ENCODE measurements at regions not wholly inside any gene's neighbourhood (a gene's known extent, or its start where the extent isn't known, plus 50 kb on each side); places are given as distances from the start of the nearest gene placed in this dataset.
"Not testable (repeated sequence)": the region's sequence is repeated elsewhere in the genome, so short reads cannot be mapped to it uniquely, and the experiment has no call there.

DNA sequence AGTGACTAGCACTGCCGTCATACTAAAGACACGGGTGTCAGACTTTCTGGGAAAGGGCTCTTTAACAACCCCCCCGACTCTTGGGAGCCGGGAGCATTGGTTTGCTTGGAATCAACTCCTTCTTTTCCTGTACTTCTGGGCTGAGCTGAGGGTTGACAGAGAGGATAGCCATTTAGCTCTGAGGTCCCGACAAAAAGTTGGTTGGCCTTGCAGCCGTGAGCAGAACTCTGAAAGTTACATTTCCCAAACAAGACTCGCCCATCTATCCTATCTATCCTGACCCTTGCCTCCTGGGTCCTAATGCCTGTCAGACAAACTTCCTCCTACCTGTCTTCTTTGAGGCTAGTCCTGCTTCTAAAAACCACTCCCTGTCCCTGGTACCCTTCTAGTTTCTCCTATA is 460.8 kb upstream of the TOM1L1 start:
- intact Hi-C loops (cut with DNase I): no loop called here
- DNase-seq (ENCODE audit: low spot score): no peak

DNA sequence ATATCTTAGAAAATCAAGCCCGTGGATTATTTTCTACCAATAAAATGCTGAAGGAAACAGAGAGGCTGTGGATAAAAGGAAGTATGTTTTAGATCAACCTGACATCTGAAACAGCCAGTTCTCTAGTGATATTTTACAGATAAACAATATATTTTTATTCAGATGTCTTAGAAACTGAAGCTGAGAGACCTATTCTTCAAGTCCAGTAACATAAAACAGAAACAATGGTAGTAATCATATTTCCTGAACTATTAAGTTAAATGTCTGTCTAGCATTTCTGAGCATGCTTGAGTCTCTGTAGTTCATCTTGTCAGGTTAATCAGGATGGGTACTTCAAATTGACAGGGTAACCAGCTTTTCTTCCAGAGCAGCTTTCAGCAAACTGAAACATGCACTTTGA is 449.6 kb upstream of the TOM1L1 start:
- DNase-seq (ENCODE audit: low spot score): no peak
- intact Hi-C loops (cut with DNase I): no loop called here

DNA sequence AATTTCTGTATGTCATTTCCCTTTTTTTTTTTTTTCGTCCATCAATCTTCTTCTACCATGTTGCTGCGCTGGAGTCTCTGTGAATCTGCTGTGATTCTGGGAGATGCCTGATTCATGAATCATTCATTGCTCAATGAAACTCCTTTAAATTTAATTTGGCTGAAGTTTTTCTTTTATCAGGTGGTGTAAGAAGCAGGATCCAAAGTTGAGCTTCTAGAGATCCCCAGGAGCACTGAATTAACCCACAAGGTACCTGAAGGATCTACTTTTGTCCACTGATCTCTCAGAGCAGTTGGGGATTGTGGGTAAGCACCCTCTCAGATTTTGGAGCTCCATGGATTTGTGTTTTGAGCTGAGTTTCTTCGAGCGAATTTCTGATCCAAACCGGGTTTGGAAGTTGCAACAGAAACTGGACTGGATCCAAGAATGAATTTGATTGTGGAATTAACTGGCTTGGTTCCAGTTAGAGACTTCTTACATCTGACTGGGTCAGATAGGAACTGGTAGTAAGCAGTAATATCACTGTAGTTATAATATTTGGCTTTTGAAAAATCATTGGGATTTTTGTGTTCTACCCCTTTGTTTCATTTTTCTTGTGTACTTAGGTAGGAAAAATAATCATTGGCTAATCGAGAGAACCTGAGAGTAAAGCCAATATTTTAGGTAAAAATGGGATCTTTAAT is 447.8 kb upstream of the TOM1L1 start:
- no peak for DNase-seq (ENCODE audit: low spot score)
- intact Hi-C loops (cut with DNase I): no loop called here

DNA sequence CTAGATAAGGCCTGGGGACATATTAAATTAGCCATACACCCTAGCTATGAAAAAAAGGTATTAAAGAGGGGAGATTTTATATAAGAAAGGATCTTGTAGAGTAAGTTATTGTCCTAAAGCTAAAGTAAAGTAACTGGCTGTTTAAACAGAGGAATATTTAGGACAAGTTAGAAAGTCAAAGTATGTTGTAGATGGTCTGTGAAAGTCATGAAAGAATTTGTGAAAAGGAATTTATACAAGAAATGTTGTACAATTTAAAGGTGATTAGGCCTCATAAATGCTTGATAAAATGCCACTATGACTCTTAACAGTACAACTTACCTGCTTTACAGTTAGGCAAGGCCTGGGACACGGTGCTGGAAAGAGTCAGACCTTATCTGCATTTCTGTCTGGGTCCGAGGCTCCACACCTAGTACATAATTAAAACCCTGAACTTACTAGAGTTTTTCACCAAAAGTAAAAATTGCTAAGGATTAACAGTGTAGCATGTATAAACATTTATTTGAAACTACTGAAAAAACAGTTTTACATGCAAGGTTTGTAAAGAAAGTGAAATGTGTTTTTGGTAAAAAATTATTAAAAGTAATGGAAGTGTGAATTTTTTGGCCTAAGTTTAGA is 445.3 kb upstream of the TOM1L1 start:
- no peak for DNase-seq (ENCODE audit: low spot score)
- intact Hi-C loops (cut with DNase I): no loop called here

DNA sequence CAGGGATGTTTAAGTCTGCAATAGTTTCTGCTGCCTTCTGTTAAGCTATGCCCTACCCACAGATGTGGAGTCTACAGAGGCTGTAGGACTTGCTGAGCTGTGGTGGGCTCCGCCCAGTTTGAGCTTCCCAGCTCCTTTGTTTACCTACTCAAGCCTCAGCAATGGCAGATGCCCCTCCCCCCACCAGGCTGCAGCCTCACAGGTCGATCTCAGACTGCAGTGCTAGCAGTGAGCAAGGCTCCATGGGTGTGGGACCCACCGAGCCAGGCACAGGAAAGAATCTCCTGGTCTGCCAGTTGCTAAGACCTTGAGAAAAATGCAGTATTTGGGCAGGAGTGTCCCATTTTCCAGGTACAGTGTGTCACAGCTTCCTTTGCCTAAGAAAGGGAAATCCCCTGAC is 435.2 kb upstream of the TOM1L1 start:
- peak; percentile 62 for DNase-seq (ENCODE audit: low spot score)
- intact Hi-C loops (cut with DNase I): not testable (repeated sequence)

DNA sequence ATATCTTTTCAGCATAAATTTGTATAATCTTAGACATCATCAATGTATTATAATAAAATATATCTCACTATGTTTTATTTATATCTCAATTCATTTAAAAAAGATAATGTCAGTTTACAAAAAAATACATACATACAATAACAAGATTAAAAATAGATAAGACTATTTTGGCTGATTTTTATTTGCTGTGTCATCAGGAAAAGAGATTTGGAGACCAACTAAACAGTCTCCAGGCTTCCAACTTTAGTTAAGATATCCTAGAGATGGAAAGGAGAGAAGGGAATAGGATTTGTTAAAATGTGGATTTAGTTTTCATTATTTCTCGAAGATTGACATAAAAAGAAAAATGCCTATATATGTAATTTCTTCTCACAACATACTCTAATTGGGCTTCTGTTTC is 433.8 kb upstream of the TOM1L1 start:
- intact Hi-C loops (cut with DNase I): no loop called here
- DNase-seq (ENCODE audit: low spot score): no peak

DNA sequence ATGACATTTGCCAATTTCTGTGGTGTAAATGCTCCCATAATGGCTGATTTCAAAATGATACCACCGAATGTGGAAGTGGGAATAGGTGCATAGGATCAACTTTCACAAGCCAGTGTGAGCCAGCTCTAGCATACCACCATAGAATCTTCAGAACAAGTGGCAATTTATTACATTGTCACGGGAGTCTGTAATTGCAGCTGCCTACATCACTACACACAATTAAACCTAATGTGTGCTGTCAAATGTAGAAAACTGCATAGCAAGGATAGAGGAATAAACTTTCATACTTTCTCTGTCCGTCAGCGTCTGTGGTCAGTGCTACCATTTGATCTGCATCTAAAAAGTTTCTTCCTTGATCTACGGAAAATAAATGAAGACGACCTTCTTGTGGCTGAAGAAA is 417.8 kb upstream of the TOM1L1 start:
- intact Hi-C loops (cut with DNase I): no loop called here
- DNase-seq (ENCODE audit: low spot score): no peak

DNA sequence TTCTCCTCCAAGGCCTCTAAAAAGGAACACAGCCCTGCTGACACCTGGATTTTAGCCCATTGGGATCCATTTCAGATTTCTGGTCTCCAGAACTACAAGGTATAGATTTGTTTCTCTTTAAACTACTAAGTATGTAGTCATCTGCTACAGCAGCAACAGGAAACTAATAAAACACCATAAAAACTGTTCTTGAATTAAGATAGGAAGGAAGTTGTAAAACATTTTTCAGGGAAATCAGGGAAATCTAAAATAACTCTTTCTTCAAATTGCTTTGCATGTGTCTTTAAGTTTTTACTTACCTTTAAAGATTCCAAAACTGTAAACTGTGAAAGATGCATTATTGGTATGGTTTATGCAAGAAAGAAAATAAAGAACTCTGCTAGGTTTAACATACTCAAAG is 407.0 kb upstream of the TOM1L1 start:
- no peak for DNase-seq (ENCODE audit: low spot score)

DNA sequence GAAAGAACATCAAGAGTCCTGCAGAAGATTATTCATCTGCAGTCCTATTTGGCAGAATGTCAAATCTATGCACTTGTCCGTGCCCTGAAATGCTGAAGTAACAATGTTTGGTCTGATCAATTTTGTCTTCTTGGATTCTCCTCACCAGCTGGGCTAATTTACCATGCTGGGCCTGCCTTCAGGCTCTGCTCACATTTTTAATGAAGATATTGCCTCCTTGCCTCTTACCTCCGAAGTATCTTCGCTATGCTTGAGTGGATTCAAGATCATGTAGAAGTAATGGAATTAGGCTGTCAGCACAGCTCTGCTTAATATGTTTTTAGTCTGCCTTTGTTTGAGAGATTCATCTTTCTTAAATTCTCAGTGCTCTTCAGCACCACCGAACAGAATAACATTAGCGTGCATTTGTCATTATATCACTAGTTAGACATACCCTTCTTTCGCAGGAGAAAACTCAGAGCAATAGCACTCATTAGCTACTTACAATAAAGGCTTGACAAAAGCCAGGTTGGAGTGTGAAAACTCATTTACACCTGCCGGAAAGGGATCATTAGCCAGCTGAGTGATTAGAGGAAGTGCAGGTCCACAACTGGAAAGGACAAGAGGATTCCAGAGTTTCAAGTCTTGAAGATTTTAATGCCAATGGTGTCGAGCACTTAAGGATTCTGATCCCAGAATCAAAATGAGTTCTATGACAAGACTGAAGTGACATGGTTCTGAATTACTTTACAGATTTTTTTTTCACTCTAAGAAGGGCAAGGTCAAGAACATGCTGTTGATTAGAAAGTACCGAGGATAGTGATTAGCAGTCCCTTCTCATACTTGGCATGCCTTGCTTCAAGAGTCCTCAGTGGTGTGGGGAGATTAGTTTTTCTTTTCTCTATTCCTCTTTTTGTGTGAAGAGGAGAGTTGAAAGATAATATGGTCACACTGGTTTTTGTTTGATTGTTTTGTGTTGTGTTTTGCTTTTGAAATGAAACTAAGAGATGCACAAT is 405.6 kb upstream of the TOM1L1 start:
- intact Hi-C loops (cut with DNase I): no loop called here
- no peak for DNase-seq (ENCODE audit: low spot score)

More for the DNA sequence above, 407.0 kb upstream of the TOM1L1 start:
- intact Hi-C loops (cut with DNase I): no loop called here

DNA sequence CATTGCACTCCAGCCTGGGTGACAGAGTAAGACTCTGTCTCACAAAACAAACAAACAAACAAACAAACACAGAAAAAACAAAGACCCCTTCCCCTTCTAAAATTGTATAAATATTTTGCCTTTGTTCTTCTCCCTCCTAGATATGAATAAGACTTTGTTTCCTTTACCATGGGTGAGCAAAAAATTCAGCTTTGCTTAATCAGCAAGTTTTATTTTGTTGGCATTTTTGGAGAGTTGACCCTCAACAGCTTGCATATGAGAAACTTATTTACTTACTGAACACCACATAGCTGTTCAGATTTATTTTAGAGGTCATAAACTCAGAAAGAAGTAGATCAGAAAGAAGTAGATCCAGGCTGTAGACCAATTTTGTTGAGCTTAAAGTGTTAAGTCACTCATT is 395.2 kb upstream of the TOM1L1 start:
- no peak for DNase-seq (ENCODE audit: low spot score)
- intact Hi-C loops (cut with DNase I): no loop called here

DNA sequence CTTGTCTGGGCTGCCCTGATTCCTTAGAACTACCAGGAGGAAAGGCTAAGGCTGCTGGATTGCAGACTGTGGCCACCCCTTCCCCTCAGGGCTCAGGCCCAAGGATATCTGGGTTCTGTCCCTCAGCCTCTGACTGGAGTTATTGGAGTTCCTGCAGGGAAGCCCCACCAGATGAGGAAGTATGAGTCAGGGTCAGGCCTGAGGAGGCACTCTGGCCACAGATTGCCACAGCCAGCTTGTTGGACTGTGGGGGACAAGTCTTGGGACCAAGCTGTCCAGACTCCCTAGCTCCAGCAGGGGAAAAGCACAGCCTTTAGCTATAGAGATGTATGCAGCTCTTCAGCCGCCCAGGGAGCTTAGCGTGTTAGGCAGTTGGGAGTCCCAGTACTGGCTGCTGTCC is 381.9 kb upstream of the TOM1L1 start:
- no peak for DNase-seq (ENCODE audit: low spot score)
- intact Hi-C loops (cut with DNase I): no loop called here

DNA sequence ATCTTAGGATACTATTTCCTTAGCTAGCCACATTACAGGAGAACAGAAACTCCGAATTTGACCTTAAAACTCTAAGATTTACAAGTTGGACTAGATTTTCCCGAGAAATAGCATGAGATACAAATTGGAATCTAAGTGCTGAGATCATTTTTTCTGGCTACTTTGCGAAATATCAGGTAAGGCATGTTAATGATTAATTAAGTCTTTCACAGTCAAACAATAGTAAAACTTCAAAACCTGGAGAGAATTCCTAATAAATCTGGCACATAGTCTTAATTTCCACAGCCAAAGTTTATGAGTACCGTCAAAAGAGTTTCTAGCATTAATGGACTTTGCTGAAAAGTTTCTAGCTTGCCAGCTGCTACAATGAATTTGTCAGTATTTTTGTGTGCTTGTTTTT is 379.5 kb upstream of the TOM1L1 start:
- intact Hi-C loops (cut with DNase I): no loop called here

DNA sequence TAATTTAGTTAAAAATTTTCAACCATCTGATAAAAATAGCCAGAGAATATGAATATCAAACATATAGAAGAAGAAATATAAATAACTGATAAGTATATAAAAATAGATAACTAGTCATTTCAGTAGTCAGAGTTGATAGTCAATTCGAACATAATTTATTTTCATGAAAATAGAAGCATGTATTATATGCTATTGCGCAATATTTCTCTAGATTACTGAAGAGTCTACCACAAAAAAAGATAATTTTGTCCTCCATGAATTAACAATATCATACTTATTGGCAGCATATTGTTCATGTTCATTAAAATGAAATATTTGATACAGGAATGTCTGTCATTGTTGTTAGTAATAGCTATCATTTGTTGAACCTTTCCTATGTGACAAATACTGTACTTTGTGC is 376.2 kb upstream of the TOM1L1 start:
- DNase-seq (ENCODE audit: low spot score): no peak
- intact Hi-C loops (cut with DNase I): no loop called here

More for the DNA sequence above, 379.5 kb upstream of the TOM1L1 start:
- DNase-seq (ENCODE audit: low spot score): no peak

DNA sequence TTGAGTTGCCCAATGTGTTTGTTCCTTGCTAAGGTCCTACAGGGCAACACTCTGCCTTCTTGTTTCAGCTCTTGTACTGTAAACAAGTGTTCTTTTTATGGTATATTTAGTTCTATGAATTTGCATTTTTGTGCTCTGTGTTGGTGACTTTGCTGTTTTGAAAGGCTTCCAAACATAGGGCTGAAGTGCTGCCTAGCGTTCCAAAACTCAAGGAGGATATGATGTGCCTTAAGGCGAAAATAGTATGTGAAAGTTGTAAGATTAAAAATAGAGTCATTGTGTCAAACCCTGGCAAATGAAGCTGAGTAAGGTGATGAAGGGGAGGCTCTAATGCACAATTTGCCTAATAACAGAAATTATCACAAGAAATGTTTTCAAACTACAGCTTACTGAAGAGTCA is 372.7 kb upstream of the TOM1L1 start:
- no peak for DNase-seq (ENCODE audit: low spot score)
- intact Hi-C loops (cut with DNase I): no loop called here

DNA sequence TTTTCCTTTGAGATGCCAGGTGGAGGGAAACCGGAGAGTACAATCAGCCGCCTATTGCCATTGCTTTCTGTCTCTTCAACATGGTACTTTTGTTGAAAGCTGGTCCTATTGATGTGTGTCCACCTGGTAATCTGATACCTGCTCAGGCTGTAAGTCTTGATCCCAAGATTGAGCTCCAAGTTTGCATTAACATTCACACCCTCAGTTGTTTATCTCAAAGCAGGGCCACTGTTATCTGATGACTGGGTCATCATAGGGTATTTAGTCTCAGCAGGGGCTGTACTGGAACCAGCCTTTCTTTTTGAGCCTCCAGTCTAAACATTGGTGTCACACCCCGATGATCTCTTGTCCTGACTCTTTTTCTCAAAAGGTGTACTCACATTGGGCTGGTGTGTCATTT is 370.3 kb upstream of the TOM1L1 start:
- no peak for DNase-seq (ENCODE audit: low spot score)
- intact Hi-C loops (cut with DNase I): no loop called here

DNA sequence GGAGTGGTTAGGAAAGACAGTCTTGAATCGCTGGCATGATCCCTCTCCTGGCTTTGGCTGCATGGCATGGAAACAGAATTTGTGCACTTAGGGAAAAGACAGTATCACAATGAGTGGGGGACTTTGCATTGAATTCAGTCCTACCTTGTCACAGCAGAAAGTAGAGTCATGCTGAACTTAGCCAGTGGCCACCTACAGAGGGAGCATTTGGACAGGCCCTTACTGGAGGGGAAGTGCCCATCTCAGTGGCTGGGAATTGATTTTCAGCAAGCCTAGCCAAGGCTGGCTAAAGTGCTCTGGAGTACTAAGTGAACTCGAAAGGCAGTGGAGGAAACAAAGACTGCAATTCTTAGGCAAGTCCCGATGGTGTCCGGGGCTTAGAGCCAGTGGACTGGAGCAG is 364.3 kb upstream of the TOM1L1 start:
- intact Hi-C loops (cut with DNase I): no loop called here
- no peak for DNase-seq (ENCODE audit: low spot score)

DNA sequence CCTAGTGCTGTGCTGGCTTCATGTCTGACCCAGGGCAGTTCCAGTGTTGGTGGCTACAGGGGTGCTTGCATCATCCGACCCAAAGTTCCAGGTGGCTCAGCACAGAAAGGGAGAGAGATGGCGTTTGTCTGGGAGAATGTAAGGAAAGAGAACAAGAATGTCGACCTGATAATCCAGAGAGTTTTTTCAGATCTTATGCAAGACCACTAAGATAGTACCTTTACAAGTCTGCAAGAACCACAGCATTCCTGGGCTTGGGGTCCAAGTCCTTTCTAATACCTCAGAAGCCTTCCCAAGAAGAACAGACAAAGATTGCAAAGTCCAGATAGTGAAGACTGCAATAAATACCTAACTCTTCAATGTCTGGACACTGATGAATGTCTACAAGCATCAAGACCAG is 363.0 kb upstream of the TOM1L1 start:
- intact Hi-C loops (cut with DNase I): no loop called here

DNA sequence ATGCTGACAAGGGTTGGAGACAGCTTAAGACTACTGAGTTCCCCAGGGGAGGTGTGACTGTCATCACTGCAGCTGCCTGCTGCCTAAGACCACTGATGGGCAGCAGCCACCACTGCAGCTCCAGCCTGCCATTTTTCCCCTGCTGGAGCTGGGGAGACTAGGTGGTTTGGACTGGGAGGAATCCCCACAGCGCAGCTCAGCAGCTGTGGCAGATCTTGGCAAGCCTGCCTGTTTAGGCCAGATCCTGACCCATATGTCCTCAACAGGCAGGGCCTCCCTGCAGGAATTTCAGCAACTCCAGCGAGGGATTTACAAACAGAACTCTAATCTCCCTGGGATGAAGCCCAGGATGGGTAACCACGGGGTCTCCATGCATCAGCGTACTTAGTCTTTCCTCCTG is 356.4 kb upstream of the TOM1L1 start:
- no peak for DNase-seq (ENCODE audit: low spot score)
- intact Hi-C loops (cut with DNase I): no loop called here

More for the DNA sequence above, 363.0 kb upstream of the TOM1L1 start:
- no peak for DNase-seq (ENCODE audit: low spot score)

DNA sequence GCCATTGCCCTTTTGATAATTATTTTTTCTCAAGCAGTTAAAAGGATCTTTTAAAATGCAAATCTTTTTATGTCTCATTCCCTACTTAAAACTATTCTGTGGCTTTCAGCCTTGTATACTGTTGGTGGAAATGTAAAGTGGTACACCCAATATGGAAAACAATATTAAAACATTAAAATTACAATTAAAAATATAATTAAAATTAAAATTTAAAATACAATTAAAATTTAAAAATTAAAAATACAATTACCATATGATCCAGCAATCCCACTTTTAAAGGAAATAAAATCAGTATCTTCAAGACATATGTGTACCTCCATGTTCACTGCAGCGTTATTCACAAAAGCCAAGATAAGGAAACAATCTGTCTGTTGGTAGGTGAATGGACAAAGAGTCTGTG is 340.8 kb upstream of the TOM1L1 start:
- intact Hi-C loops (cut with DNase I): no loop called here

DNA sequence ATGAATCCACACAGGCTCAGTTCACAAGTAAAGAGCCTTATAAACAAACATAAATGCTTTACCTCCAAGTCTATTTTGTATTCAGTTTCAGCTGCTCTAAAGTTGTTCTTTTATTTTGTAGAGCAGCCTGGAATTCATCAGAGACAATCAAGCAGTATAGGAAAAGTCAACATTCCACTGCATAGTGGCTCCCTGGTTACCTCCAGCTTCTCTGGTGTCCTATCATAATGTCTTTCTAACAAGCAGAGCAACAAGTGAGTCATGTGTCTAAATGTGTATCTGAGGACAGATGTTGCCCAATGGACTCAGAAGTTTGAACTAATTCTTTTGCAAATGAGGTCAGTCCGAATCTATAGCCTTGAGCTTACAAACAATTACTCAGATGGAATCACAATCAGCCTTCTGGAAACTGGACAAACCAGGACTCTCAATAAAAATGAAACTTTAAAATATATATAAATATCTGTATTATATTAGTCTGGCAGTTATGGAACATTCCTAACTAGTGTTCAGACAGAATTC is 292.0 kb upstream of the TOM1L1 start:
- intact Hi-C loops (cut with DNase I): no loop called here

More for the DNA sequence above, 340.8 kb upstream of the TOM1L1 start:
- no peak for DNase-seq (ENCODE audit: low spot score)

More for the DNA sequence above, 292.0 kb upstream of the TOM1L1 start:
- DNase-seq (ENCODE audit: low spot score): no peak

All from cardiac septum (tissue), 1 donor.